ENCODE measurements at regions not wholly inside any gene's neighbourhood (a gene's known extent, or its start where the extent isn't known, plus 50 kb on each side); places are given as distances from the start of the nearest gene placed in this dataset.
A peak's percentile ranks its signal among the peaks of the same experiment; 100 is the strongest.

DNA sequence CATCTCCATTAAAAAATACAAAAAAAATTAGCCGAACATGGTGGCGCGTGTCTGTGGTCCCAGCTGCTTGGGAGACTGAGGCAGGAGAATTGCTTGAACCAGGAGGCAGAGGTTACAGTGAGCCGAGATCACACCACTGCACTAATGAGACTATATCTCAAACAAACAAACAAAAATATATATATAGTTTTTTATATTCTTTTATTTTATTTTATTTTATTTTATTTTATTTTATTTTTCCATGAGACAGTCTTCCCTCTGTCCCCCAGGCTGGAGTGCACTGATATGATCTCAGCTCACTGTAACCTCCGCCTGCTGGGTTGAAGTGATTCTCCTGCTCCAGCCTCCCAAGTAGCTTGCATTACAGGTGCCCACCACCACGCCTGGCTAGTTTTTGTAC, 79.5 kb downstream of the IRF2BPL start:
- no peak for DNase-seq

DNA sequence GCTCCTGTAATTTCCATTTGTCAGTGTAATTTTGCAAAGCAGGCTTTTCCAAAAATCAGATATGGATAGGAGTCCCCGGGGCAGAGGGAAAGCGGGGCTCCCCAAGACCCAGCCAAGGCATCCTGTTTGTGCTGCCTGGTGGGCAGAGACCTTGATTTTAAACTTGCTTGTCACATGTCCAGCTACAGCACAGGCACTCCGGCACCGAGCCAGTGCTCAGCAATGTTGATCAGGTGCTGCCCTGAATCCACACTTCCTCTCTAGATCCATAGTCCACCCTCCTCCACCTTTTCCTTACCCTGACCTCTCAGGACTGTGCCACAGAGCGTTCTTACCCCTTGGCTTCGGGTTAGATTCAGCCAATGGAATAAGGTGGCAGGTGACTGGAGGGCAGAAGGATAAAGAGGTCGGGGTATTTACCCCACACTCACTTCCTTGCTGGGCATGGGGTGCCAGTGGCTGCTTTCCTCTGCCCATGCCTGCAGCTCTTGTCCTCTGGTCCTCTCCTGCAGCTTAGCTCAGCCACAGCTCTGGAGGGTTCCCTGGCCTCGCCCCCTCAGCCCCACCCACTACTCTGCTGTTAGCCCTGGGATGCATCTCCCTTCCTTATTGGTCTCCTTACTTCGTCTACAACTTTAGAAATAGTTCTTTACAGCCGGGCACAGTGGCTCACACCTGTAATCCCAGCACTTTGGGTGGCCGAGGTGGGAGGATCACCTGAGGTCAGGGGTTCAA, 80.1 kb downstream of the IRF2BPL start:
- DNase-seq: no peak

DNA sequence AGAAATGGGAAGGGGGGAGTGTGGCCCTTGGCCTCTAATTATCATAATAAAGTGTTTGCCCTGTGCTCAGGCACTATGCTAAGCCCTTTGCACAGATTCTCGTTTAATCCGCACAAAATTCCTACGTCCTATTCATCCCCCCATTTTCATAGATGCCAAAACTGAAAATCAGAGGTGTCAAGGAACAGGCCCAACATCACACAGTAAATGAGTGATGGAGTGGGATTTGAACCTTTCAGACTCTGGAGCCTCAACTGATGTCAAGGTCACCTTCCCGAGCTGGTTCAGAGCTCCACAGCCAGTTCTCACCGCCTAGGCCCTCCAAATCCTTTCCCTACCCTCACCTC, 80.7 kb downstream of the IRF2BPL start:
- no peak for DNase-seq

DNA sequence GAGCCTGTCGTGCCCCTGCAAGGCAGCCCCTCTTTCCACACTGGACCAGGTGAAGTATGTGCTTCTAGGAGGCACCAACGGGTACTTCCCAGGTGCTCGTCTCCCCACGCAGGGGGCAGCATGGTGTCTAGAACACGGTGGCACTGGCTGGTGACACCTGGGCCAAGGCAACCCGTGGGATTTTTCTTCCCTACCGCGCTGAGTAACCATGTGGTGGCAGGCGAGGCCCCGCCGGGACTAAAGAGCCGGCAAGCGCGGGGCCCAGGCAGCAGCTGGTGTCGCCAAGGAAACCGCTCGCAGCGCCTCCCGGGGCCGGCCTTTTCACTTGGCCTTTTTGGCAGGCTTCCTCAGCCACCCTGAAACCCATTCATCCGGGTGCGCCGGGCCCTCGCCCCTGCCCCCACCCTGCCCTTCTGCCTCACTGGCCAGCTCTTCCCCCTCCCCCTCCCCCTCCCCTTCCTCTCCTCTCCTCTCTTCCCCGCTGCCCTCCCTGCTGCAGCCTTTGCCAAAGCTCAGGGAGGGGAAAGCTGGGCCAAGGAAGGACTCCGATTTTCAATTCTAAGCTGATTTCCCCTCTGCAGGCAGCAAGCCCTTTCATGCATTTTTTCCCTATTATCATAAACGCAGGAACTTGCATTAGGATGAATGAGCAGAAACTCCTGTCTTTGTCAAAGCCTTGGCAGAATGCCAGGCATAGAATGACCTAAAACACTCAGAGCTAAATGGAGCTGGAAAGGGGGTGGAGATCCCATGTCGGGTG, 81.2 kb downstream of the IRF2BPL start:
- DNase-seq: peak; percentile 83 to 86

DNA sequence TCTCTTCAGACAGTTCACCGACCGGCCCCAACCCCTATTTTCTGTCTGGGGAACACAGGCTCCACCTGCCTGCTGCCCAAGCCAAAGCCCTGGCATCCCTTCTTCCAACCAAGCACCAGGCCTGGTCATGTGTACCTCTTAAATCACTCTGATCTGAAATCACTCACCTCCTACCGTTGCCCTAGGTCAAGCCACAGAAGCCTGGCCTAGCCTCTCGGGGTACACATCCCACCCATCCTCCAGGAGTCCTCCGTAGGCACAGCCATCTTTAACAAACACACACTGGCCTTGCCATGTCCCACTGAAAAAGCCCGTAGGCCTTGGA, 81.8 kb downstream of the IRF2BPL start:
- no peak for DNase-seq

DNA sequence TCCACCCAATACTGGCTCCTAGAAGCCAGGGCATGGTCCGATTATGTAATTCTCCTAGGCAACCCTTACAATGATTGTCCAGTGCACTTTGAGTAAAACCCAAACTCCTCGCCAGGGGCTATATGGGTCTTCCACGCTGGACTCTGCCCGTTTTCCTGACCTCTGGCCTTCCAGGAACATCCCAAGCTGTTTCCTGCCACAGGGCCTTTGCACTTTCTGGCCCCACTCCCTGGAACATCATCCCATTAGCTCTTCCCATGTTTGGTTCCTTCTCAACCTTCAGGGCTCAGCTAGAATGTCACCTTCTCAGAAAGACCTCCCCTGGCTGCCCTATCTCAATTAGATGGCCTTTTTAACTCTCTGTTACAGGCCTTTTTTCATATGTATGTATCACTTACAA, 85.4 kb downstream of the IRF2BPL start:
- no peak for DNase-seq

DNA sequence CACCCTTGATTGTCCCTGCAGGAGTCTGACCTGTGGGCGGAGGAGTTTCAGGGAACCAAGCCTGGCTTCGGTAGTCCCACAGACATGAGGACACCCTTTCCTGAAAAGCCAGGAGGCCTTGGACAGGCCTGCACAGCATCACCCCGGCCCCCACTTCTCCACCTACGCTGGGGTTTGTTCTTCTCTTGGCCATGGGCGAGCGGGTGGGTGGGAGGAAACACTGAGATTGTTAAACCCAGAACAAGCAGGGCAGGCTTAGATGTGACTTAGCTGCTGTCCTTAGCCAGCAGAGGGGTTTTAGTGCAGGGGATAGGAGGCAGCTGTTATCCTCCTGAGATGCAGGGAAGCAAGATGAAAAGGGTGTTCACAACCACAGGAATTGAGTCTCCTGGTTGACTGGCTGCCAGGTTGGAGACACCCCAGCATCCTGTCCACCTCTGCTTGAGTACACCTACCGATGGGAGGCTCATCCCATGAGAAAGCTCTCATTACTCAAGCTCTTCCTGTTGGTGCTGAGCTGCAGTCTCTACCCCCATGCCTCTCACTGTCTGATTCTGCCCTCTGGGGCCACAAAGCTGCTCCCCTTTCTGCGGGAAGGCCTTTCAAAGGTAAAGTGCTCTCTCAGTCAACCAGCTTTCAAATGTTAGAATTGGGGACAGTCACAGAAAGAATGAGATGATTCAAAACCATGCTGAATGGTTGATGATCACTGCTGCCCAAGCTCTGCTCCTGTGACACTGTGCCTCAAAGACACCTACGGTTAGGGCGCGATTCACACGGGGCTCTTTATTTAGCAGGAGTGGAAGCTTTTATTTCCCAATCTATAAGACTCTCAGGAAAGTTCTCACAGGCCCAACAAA, 86.3 kb downstream of the IRF2BPL start:
- no peak for DNase-seq

DNA sequence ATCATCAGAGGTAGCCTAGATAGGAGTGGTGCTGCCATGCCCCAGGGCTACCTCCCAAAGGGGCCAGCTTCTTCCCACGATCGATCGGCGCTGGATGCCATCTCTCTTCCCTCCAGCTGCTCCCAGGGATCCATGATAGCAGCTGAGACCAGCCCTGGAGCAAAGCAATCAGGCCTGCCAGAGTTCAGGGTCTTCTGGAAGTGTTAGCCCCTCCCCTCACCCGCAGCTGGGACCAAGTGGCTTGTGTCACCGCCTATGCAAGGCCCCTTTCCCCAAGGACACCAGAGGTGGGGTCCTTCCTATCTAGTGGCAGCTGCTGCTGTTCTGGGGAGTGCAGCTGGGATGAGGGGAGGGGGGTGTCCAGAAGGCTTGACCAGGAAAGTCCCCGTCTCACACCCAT, 87.0 kb downstream of the IRF2BPL start:
- DNase-seq: no peak

DNA sequence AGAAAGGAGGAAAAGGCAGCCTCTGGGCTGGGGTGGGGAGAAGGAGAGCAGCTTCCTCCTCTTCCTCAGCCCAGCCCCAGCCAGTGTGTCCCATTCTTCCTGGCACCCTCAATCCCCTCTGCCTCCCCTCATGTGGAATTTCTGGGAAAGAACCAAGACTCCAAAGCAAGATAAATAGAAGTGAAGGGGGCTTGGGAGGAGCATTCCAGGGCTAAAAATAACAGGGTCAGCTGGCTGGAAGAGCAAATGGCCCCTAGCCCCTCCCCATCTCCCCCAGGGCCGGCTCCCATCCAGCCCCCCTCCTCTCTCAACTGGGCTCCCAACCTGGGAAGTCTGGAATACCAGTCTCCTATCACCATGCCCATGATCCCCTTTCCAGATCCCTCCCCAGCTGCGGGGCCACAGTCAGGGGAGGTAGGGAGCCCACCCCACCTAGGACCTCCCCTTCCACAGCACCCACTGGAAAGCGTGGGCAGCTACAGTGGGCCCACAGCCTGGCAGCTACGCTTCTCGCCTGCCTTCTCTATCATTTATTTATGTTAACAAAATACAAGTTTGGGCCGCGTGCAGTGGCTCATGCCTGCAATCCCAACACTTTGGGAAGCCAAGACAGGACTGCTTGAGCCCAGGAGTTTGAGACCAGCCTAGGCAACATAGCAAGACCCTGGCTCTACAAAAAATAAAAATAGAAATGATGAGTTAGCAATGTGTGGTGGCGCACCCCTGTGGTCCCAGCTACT, 88.3 kb downstream of the IRF2BPL start:
- no peak for DNase-seq

DNA sequence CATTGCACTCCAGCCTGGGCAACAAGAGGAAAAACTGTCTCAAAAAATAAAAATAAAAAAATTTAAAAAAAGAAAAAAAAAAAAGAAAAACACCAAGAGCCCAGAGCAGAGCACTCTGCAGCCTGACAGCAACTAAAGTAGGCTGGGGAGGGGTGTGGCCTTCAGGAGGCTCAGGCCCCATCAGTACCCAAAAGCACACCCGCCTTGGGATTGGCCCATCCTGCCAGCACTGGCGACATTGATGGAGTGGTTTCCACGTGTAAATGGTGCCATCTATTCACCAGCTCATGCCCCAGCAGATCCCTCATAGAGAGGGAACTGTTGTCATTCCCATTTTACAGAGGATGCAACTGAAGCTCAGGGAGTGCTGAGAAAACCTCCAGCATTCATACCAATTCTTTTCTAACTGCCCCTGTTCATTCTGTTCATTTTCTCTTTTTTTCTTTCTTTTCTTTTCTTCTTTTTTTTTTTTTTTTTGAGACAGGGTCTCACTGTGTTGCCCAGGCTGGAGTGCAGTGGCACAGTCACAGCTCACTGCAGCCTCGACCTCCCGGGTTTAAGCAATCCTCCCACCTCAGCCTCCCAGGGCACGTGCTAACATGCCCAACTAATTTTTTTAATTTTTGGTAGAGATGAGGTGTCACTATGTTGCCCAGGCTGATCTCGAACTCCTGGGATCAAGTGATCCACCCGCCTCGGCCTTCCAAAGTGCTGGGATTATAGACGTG, 89.3 kb downstream of the IRF2BPL start:
- no peak for DNase-seq

DNA sequence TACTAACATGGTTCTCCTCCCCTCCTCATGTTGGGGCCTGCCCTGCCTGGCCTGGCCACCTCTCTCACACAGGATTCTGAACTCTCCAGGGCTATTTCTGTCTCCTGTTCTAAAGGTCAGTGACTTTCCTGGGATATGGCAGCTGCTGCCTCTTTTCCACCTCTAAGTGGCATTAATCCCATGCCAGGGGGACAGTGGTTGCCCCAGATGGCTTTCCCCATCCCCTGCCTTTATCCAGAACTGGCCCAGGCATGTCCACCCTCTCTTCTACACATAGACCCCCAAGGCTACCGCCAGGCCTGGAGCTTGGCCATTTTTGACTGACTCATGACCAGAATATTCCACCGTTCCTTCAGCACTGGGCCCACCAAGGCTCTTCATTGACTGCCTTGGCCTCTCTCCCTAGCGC, 90.4 kb downstream of the IRF2BPL start:
- DNase-seq: no peak

DNA sequence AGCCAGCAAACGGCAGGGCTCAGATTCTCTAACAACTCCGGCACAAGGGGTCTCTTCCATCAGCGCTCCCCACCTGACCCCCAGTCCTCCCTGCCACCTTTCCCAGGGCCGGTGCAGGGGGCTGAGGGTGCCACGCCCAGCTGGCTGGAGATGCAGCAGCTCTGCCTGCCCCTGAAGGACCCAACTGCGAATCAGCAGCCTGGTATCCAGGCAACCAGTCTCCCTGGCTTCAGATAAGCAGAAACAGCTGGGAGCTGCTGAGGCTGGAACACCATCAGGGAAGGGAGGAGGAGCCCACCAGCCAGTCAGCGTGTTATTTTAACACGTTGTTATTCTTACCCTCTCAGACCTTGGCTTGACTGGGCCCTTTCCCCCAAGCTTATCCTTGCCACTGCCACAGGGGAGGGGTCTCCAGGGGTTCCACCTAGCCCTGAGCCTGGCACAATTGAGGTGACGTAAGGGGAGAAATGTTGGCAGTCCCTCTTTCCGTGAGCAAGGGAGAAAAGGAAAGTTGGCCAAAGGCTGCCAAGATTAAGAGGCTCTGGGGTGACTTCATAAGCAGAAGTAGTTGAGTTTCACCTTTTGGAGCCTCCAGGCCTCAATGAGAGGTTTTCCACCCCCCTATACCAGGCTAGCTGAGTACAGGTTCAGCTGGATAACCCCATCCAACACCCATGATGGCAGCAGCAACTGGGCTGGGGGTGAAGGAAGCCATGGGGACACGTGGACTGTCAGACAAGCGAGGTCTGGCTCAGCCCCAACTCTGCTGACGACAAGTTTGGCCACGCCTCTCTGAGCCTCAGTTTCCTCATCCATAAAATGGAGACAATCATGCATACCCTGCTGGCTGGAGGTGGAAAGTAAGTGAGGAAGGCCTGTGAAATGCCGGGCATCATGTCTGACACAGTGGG, 91.1 kb downstream of the IRF2BPL start:
- no peak for DNase-seq

DNA sequence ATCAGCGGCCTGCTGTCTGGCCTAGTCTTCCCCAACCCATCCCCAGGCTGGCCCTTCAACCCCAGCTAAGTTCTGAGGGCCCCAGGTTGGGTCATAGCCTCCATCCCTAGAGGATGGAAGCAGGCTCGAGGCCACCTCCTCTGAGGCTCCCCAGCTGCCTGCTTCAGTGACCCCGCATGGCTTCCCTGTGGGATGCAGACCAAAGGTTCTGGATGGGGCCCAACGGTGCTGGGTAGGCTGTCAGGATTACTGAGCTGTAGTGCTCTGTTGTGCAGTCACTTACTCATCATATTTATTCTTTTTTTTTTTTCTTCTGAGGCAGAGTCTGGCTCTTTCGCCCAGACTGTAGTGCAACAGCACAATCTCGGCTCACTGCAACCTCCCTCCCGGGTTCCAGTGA, 92.0 kb downstream of the IRF2BPL start:
- no peak for DNase-seq

DNA sequence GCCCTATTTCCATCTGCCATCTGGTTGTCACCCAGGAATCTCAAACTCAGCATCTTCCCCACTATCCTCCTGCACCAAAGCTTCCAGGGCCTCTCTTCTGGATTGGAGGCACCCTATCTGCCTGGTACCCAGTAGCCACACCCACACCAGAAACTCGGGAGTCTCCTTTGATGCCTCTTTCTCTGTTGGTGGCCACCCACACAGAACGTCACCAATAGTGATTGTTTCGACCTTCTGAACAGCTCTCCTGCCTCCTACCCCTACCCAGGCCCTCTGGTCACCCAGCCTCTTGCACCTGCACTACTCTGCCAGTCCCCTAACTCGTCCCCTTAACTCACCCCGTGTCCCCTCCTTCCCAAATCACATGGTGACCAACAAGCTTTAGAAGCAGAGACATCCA, 95.0 kb downstream of the IRF2BPL start:
- DNase-seq: no peak

DNA sequence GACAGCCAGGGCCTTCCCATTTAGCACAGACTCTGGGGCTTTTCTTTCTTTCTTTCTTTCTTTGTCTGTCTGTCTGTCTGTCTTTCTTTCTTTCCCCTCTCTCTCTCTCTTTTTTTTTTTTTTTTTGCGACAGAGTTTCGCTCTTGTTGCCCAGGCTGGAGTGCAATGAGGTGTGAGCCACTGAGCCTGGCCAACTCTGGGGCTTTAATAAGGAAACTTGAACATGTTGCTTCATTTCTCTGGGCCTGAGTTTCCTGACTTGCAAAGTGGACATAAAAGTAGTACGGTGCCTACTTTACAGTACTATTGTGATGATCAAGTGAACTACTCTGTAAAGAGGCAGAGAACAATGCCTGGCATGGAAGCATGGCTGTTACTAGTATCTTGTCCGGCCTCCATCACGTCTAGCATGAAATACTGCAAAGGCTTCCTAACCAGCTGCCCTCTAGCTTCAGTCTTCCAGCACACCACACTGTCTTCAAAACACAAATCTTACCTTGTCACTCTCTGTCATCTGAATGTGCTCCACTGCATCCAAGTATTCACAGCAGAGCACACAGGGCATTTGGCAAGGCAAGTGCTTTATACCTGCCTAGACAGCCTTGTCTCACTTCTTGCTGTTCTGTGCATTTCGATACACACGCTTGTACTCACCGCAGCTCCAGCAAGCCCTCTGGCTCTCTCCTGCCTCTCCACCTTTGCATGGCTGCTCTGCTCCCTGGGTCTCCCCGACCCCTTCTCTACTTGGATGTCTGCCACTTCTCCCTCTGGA, 96.7 kb downstream of the IRF2BPL start:
- DNase-seq: no peak

DNA sequence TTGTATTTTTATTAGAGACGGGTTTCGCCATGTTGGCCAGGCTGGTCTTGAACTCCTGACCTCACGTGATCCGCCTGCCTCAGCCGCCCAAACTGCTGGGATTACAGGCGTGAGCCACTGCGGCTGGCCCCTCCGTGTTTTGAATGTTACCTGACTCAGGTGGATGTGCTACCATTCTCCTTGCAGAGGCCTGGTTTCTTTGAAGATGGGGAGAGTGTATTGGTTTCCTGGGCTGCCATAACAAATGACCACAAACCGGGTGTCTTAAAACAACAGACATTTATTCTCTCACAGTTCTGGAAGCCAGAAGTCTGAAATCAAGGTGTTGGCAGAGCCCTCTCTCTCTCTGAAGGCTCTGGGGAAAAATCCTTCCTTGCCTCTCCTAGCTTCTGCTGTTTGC, 98.0 kb downstream of the IRF2BPL start:
- peak in 1 of 2 donors; percentile 37 for DNase-seq

DNA sequence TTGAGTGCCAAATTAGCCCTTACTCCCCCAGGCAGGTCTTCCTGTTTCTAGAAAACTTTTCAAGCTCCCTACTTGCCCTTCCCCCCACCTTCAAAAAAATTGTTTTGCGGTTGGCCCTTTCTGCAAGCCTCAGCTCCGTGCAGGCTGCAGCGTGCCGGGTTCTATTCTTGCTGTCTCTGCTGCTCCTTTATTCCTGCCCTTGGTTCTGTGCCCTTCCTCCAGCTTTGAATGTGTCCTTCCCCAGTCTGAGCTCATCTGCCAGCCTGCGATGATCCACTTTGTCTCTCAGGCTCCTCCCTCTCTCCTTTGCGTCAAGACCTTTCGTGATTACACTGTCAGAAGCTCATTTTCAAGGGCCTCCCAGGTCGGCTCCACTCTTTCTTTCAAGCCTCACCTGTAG, 98.6 kb downstream of the IRF2BPL start:
- DNase-seq: peak; percentile 75

DNA sequence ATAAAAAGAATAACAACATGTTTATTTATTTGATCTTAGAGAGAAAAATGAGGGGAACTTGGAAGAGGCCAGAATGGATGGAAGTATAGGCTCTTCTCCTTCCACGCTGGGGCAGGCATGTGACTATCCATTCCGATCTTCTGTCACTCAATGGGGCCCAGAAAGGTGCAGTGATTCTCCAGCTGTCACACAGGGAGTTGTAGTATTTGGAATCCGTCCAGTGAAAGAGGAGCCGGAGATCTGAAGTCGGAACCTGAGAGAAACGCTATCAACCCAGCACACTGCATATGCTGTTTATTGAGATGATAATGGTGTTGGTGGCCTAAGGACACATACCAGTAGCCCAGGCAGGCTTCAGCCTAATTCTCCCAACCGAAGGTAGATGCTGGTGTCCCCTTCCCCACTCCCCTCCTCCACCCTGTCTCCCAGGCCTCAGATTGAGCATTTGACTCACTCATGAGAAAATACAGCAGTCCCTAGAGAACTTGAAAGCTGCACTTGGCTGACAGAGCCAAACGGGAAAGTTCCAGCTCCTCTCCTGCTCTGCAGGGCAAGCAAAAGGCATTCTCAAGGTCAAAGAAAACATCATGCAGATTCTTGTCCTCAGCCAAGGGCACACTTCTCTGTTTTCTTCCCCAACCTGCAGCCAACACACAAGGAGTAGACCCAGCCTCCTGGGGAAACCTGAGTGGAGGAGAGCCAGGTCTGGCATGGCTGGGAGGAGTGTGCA, 100.4 kb downstream of the IRF2BPL start:
- DNase-seq: no peak

DNA sequence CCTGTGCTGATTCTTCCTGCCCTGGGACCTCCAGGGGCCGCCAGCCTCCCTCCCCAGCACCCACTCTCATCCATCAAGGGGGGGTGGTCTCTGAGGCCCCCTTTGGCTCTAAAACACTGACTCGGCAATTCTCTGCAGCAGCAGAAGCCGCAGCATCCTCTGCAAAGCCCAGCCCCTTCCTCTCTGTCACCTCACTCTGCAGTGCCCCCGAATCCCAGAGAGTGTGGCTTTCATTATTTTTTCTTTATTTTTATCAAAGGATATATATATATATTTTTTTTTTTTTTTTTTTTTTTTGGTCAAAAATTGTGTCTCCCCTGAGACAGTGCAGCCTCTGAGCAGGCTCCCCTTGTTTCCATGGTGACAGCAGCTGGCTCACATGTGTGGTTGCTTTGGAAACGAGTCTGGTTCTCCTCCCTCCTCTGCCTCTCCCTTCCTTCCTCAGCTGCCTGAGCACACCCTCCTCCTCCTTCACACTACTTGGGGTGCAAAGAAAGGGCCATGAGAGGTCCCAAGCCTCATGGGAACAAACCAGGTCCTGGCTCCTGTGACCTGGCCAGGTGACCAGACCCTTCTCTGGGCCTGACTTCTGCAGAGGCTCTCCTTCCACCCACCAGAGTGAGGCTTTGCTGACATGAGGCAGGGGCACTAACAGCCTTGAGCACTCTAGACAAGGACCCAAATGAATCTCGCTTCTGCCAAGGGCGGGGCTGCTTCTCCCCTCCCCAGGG, 100.5 kb downstream of the LRRC74A start:
- DNase-seq: peak; percentile 85 to 86
